Astrocyte (in vitro differentiated cells and primary cell): ENCODE measurements at regions not wholly inside any gene's neighbourhood (a gene's known extent, or its start where the extent isn't known, plus 50 kb on each side); places are given as distances from the start of the nearest gene placed in this dataset.

ENCODE experiments used
- DNase-seq: peaks from one replicate; pipeline ENCODE4 v3.0.0-alpha.2; 2010; ENCODE audit warnings: low read depth
- FAIRE-seq: peaks from 2 replicates; lab custom pipeline; 2011; peaks lifted over from hg19 to GRCh38; lab: Jason Lieb, UNC
- H2AFZ ChIP-seq: 2 replicates; pipeline ENCODE4 v1.6.0; 2012; ENCODE audit warnings: low read depth, low read length, inconsistent platforms
- H3K27ac ChIP-seq: 2 replicates; pipeline ENCODE4 v1.5.1; 2011; ENCODE audit warnings: low read depth, low read length, inconsistent platforms
- H3K27me3 ChIP-seq: 2 replicates; pipeline ENCODE4 v1.6.0; 2011; ENCODE audit warnings: low read length, inconsistent platforms; ENCODE audit not compliant: insufficient read depth
- H3K36me3 ChIP-seq: 2 replicates; pipeline ENCODE4 v1.5.1; 2011; ENCODE audit warnings: low read length, inconsistent platforms; ENCODE audit not compliant: insufficient read depth
- H3K4me1 ChIP-seq: 2 replicates; pipeline ENCODE4 v1.5.1; 2011; ENCODE audit warnings: low read length, inconsistent platforms; ENCODE audit not compliant: insufficient read depth
- H3K4me2 ChIP-seq: 2 replicates; pipeline ENCODE4 v1.6.0; 2012; ENCODE audit warnings: low read length, inconsistent platforms
- H3K4me3 ChIP-seq: 2 replicates; pipeline ENCODE4 v1.5.1; 2011; ENCODE audit warnings: low read depth, mild to moderate bottlenecking, low read length, inconsistent platforms; ENCODE audit not compliant: insufficient read depth
- H3K79me2 ChIP-seq: 2 replicates; pipeline ENCODE4 v1.6.0; 2012; ENCODE audit warnings: mild to moderate bottlenecking, low read length, inconsistent platforms; ENCODE audit not compliant: insufficient read depth
- H3K9ac ChIP-seq: 2 replicates; pipeline ENCODE4 v1.6.0; 2012; ENCODE audit warnings: mild to moderate bottlenecking, low read length, inconsistent platforms
- H3K9me3 ChIP-seq: 2 replicates; pipeline ENCODE4 v1.5.1; 2012; ENCODE audit warnings: low read depth, mild to moderate bottlenecking, low read length, inconsistent platforms; ENCODE audit not compliant: insufficient read depth
- H4K20me1 ChIP-seq: 2 replicates; pipeline ENCODE4 v1.6.0; 2012; ENCODE audit warnings: low read length, inconsistent platforms; ENCODE audit not compliant: insufficient read depth
- H3K27ac Mint-ChIP-seq: one replicate; pipeline ENCODE4 v1.8.0; 2021; ENCODE audit warnings: mild to moderate bottlenecking, mixed read lengths; ENCODE audit not compliant: unreplicated experiment
- H3K27me3 Mint-ChIP-seq: one replicate; pipeline ENCODE4 v1.8.0; 2021; ENCODE audit warnings: low read depth, mixed read lengths; ENCODE audit not compliant: unreplicated experiment
- H3K36me3 Mint-ChIP-seq: one replicate; pipeline ENCODE4 v1.8.0; 2021; ENCODE audit warnings: low read depth, mixed read lengths; ENCODE audit not compliant: unreplicated experiment
- H3K4me1 Mint-ChIP-seq: one replicate; pipeline ENCODE4 v1.8.0; 2021; ENCODE audit warnings: low read depth, mixed read lengths; ENCODE audit not compliant: unreplicated experiment
- H3K4me3 Mint-ChIP-seq: one replicate; pipeline ENCODE4 v1.8.0; 2021; ENCODE audit warnings: mild to moderate bottlenecking, moderate library complexity, mixed read lengths; ENCODE audit not compliant: unreplicated experiment
- H3K9me3 Mint-ChIP-seq: one replicate; pipeline ENCODE4 v1.8.0; 2021; ENCODE audit warnings: mild to moderate bottlenecking, mixed read lengths; ENCODE audit not compliant: unreplicated experiment
- CTCF ChIP-seq: IDR thresholded peaks from 2 replicates; pipeline ENCODE4 v1.5.1; 2011; ENCODE audit warnings: low read depth, mild to moderate bottlenecking, inconsistent platforms, low read length, moderate library complexity; ENCODE audit not compliant: insufficient read depth
- EZH2 ChIP-seq: IDR thresholded peaks from 2 replicates; pipeline ENCODE4 v1.6.1; 2012; ENCODE audit warnings: mild to moderate bottlenecking, low read length, inconsistent platforms; ENCODE audit not compliant: insufficient read depth

GRCh38 chr14:51431741-51432140 lies 191.7 kb downstream of the TMX1 start:
- TF ChIP-seq EZH2, result no peak
- no peak for TF ChIP-seq CTCF

GRCh38 chr14:51432302-51432948 lies 192.4 kb downstream of the TMX1 start:
- peaks cover 21% of the 10 kb centered on the region for H3K4me1 ChIP-seq
- H3K36me3 ChIP-seq, result no peaks in the 10 kb centered on the region
- no peaks in the 10 kb centered on the region for H3K9me3 ChIP-seq
- Mint-ChIP-seq H3K27me3 (no peaks in the 10 kb centered on the region), H3K4me1 (peaks cover 34% of the 10 kb centered on the region), H3K36me3 (no peaks in the 10 kb centered on the region), H3K9me3 (peaks cover 3% of the 10 kb centered on the region), H3K4me3 (no peak overlapping the region), H3K27ac (peak overlapping the region; percentile 62)
- H3K27me3 ChIP-seq, result no peaks in the 10 kb centered on the region
- no peak overlapping the region for H3K4me3 ChIP-seq
- H2AFZ ChIP-seq, result no peak overlapping the region
- FAIRE-seq, result no peak
- no peaks in the 10 kb centered on the region for H3K79me2 ChIP-seq
- DNase-seq, result no peak
- no peaks in the 10 kb centered on the region for H4K20me1 ChIP-seq
- H3K9ac ChIP-seq, result no peak overlapping the region
- no peak for TF ChIP-seq EZH2
- TF ChIP-seq CTCF, result no peak
- no peak overlapping the region for H3K27ac ChIP-seq
- no peak overlapping the region for H3K4me2 ChIP-seq

More at GRCh38 chr14:51431741-51432140, 191.7 kb downstream of the TMX1 start:
- H3K27me3 ChIP-seq, result no peaks in the 10 kb centered on the region
- FAIRE-seq (no peak), DNase-seq (no peak)
- Mint-ChIP-seq H3K27me3 (no peaks in the 10 kb centered on the region), H3K36me3 (no peaks in the 10 kb centered on the region), H3K27ac (peak overlapping the region; percentile 90), H3K9me3 (peaks cover 3% of the 10 kb centered on the region), H3K4me1 (peaks cover 34% of the 10 kb centered on the region), H3K4me3 (no peak overlapping the region)
- no peak overlapping the region for H3K9ac ChIP-seq
- H4K20me1 ChIP-seq, result no peaks in the 10 kb centered on the region
- H3K36me3 ChIP-seq, result no peaks in the 10 kb centered on the region
- H3K4me3 ChIP-seq, result no peak overlapping the region
- H3K79me2 ChIP-seq, result no peaks in the 10 kb centered on the region
- H3K4me1 ChIP-seq, result peaks cover 21% of the 10 kb centered on the region
- H3K4me2 ChIP-seq, result no peak overlapping the region
- no peaks in the 10 kb centered on the region for H3K9me3 ChIP-seq
- H2AFZ ChIP-seq, result no peak overlapping the region
- no peak overlapping the region for H3K27ac ChIP-seq

- no peaks in the 10 kb centered on the region for H3K36me3 Mint-ChIP-seq
- H3K27me3 Mint-ChIP-seq, result no peaks in the 10 kb centered on the region
- no peaks in the 10 kb centered on the region for H3K27me3 ChIP-seq
- H3K36me3 ChIP-seq, result no peaks in the 10 kb centered on the region
- no peak overlapping the region for H3K4me3 ChIP-seq
- no peaks in the 10 kb centered on the region for H4K20me1 ChIP-seq
- DNase-seq (no peak), FAIRE-seq (no peak)
- H2AFZ ChIP-seq, result no peak overlapping the region
- TF ChIP-seq EZH2, result no peak
- no peak for TF ChIP-seq CTCF
- H3K9ac ChIP-seq, result no peak overlapping the region
- H3K4me2 ChIP-seq, result no peak overlapping the region
- peaks cover 28% of the 10 kb centered on the region for H3K4me1 Mint-ChIP-seq
- H3K79me2 ChIP-seq, result no peaks in the 10 kb centered on the region
- no peak overlapping the region for H3K27ac Mint-ChIP-seq
- peaks cover 13% of the 10 kb centered on the region for H3K4me1 ChIP-seq
- peaks cover 3% of the 10 kb centered on the region for H3K9me3 Mint-ChIP-seq
- no peak overlapping the region for H3K27ac ChIP-seq
- H3K4me3 Mint-ChIP-seq, result no peak overlapping the region
- H3K9me3 ChIP-seq, result no peaks in the 10 kb centered on the region
Measured at GRCh38 chr14:51436630-51437029, 196.6 kb downstream of the TMX1 start.
